ENCODE measurements at regions not wholly inside any gene's neighbourhood (a gene's known extent, or its start where the extent isn't known, plus 50 kb on each side); places are given as distances from the start of the nearest gene placed in this dataset.
"Not testable (repeated sequence)": the region's sequence is repeated elsewhere in the genome, so short reads cannot be mapped to it uniquely, and the experiment has no call there.

- Mint-ChIP-seq H3K9me3 (no peaks in the 10 kb centered on the region), H3K4me3 (no peak overlapping the region), H3K4me1 (ENCODE audit: low read depth) (peaks cover 46% of the 10 kb centered on the region), H3K27ac (peak overlapping the region; percentile 34), H3K36me3 (ENCODE audit: low read depth) (no peaks in the 10 kb centered on the region), H3K27me3 (no peaks in the 10 kb centered on the region)
- no peak for DNase-seq
Observed at GRCh38 chr22:19595532-19595931, 71.3 kb upstream of the CLDN5 start.

GRCh38 chr22:19596680-19597398 is 72.6 kb upstream of the CLDN5 start:
- Mint-ChIP-seq H3K27ac (peak overlapping the region; percentile 30), H3K4me1 (ENCODE audit: low read depth) (peaks cover 48% of the 10 kb centered on the region)

GRCh38 chr22:19597399-19597735 is 73.2 kb upstream of the CLDN5 start:
- no peaks in the 10 kb centered on the region for H3K27me3 Mint-ChIP-seq
- H3K9me3 Mint-ChIP-seq, result no peaks in the 10 kb centered on the region
- DNase-seq, result no peak
- H3K4me1 Mint-ChIP-seq (ENCODE audit: low read depth), result peaks cover 48% of the 10 kb centered on the region
- H3K27ac Mint-ChIP-seq, result peak overlapping the region; percentile 30
- H3K36me3 Mint-ChIP-seq (ENCODE audit: low read depth), result no peaks in the 10 kb centered on the region
- peak overlapping the region; percentile 9 for H3K4me3 Mint-ChIP-seq

More at GRCh38 chr22:19596680-19597398, 72.6 kb upstream of the CLDN5 start:
- peak overlapping the region; percentile 9 for H3K4me3 Mint-ChIP-seq
- H3K27me3 Mint-ChIP-seq, result no peaks in the 10 kb centered on the region
- no peak for DNase-seq
- no peaks in the 10 kb centered on the region for H3K36me3 Mint-ChIP-seq (ENCODE audit: low read depth)
- no peaks in the 10 kb centered on the region for H3K9me3 Mint-ChIP-seq

GRCh38 chr22:19598054-19598855 is 74.0 kb upstream of the CLDN5 start:
- Mint-ChIP-seq H3K36me3 (ENCODE audit: low read depth) (no peaks in the 10 kb centered on the region), H3K4me1 (ENCODE audit: low read depth) (peaks cover 56% of the 10 kb centered on the region), H3K9me3 (no peaks in the 10 kb centered on the region), H3K27ac (peak overlapping the region; percentile 2), H3K4me3 (no peak overlapping the region), H3K27me3 (no peaks in the 10 kb centered on the region)
- DNase-seq, result no peak

GRCh38 chr22:19599004-19599403 is 74.8 kb upstream of the CLDN5 start:
- H3K36me3 Mint-ChIP-seq (ENCODE audit: low read depth), result no peaks in the 10 kb centered on the region
- H3K27ac Mint-ChIP-seq, result no peak overlapping the region
- H3K9me3 Mint-ChIP-seq, result no peaks in the 10 kb centered on the region
- DNase-seq, result no peak
- H3K4me1 Mint-ChIP-seq (ENCODE audit: low read depth), result peaks cover 54% of the 10 kb centered on the region
- H3K4me3 Mint-ChIP-seq, result no peak overlapping the region
- no peaks in the 10 kb centered on the region for H3K27me3 Mint-ChIP-seq

GRCh38 chr22:19599626-19600243 is 75.5 kb upstream of the CLDN5 start:
- H3K27me3 Mint-ChIP-seq, result no peaks in the 10 kb centered on the region

GRCh38 chr22:19603346-19603745 is 79.1 kb upstream of the CLDN5 start:
- H3K4me3 Mint-ChIP-seq; DNase-seq; H3K27me3 Mint-ChIP-seq; H3K9me3 Mint-ChIP-seq; H3K36me3 Mint-ChIP-seq (ENCODE audit: low read depth): not testable (repeated sequence)
- Mint-ChIP-seq H3K4me1 (ENCODE audit: low read depth) (peaks cover 54% of the 10 kb centered on the region), H3K27ac (peak overlapping the region; percentile 10)

More at GRCh38 chr22:19599626-19600243, 75.5 kb upstream of the CLDN5 start:
- H3K9me3 Mint-ChIP-seq, result no peaks in the 10 kb centered on the region
- H3K4me1 Mint-ChIP-seq (ENCODE audit: low read depth), result peaks cover 58% of the 10 kb centered on the region
- H3K27ac Mint-ChIP-seq, result no peak overlapping the region
- H3K4me3 Mint-ChIP-seq, result no peak overlapping the region
- no peaks in the 10 kb centered on the region for H3K36me3 Mint-ChIP-seq (ENCODE audit: low read depth)
- DNase-seq, result no peak

GRCh38 chr22:19603767-19604166 is 79.6 kb upstream of the CLDN5 start:
- no peak overlapping the region for H3K27ac Mint-ChIP-seq

GRCh38 chr22:19604711-19605268 is 80.6 kb upstream of the CLDN5 start:
- DNase-seq, result no peak
- H3K27ac Mint-ChIP-seq, result no peak overlapping the region
- H3K4me3 Mint-ChIP-seq, result no peak overlapping the region
- no peaks in the 10 kb centered on the region for H3K27me3 Mint-ChIP-seq
- H3K36me3 Mint-ChIP-seq (ENCODE audit: low read depth), result no peaks in the 10 kb centered on the region
- peaks cover 53% of the 10 kb centered on the region for H3K4me1 Mint-ChIP-seq (ENCODE audit: low read depth)
- no peaks in the 10 kb centered on the region for H3K9me3 Mint-ChIP-seq

More at GRCh38 chr22:19603767-19604166, 79.6 kb upstream of the CLDN5 start:
- Mint-ChIP-seq H3K36me3 (ENCODE audit: low read depth) (no peaks in the 10 kb centered on the region), H3K9me3 (no peaks in the 10 kb centered on the region), H3K4me1 (ENCODE audit: low read depth) (peaks cover 54% of the 10 kb centered on the region), H3K4me3 (no peak overlapping the region), H3K27me3 (no peaks in the 10 kb centered on the region)
- DNase-seq, result no peak

GRCh38 chr22:19605508-19606331 is 81.5 kb upstream of the CLDN5 start:
- H3K4me1 Mint-ChIP-seq (ENCODE audit: low read depth), result peaks cover 56% of the 10 kb centered on the region
- no peak overlapping the region for H3K27ac Mint-ChIP-seq
- no peaks in the 10 kb centered on the region for H3K9me3 Mint-ChIP-seq
- DNase-seq, result no peak
- H3K4me3 Mint-ChIP-seq, result no peak overlapping the region
- no peaks in the 10 kb centered on the region for H3K27me3 Mint-ChIP-seq
- H3K36me3 Mint-ChIP-seq (ENCODE audit: low read depth), result no peaks in the 10 kb centered on the region

GRCh38 chr22:19606332-19607191 is 82.4 kb upstream of the CLDN5 start:
- Mint-ChIP-seq H3K27me3 (no peaks in the 10 kb centered on the region), H3K36me3 (ENCODE audit: low read depth) (no peaks in the 10 kb centered on the region), H3K9me3 (no peaks in the 10 kb centered on the region), H3K4me3 (peak overlapping the region; percentile 19), H3K4me1 (ENCODE audit: low read depth) (peaks cover 62% of the 10 kb centered on the region), H3K27ac (no peak overlapping the region)
- DNase-seq, result no peak

GRCh38 chr22:19607192-19608002 is 83.2 kb upstream of the CLDN5 start:
- DNase-seq, result peak; percentile 60
- H3K9me3 Mint-ChIP-seq, result no peaks in the 10 kb centered on the region
- peak overlapping the region; percentile 19 for H3K4me3 Mint-ChIP-seq
- H3K4me1 Mint-ChIP-seq (ENCODE audit: low read depth), result peaks cover 61% of the 10 kb centered on the region
- H3K27ac Mint-ChIP-seq, result peak overlapping the region; percentile 44
- H3K36me3 Mint-ChIP-seq (ENCODE audit: low read depth), result no peaks in the 10 kb centered on the region
- no peaks in the 10 kb centered on the region for H3K27me3 Mint-ChIP-seq
